ENCODE measurements at regions not wholly inside any gene's neighbourhood (a gene's known extent, or its start where the extent isn't known, plus 50 kb on each side); places are given as distances from the start of the nearest gene placed in this dataset.

GRCh38 chr7:67857698-67858097, 861.1 kb downstream of the TYW1 start:
- TF ChIP-seq EP300 (IDR thresholded peaks at IDR 0.05): no peak
- no peak for TF ChIP-seq CTCF (IDR thresholded peaks at IDR 0.05)

All from ovary (tissue), 3 donors.